ENCODE measurements at regions not wholly inside any gene's neighbourhood (a gene's known extent, or its start where the extent isn't known, plus 50 kb on each side); places are given as distances from the start of the nearest gene placed in this dataset.
"Not testable (repeated sequence)": the region's sequence is repeated elsewhere in the genome, so short reads cannot be mapped to it uniquely, and the experiment has no call there.

DNA sequence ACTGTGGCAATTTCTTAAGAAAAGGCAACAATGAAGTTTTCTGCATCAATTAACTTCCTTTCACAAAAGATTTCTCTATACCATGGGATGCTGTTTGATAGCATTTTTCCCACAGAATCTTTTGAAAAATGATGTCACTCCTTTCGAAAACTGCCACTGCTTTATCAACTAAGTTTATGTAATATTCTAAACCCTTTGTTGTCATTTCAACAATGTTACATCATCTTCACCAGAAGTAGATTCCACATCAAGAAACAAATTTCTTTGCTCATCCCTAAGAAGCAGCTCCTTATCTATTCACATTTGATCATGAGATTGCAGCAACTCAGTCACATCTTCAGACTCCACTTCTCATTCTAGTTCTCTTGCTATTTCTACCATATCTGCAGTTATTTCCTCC lies 116.1 kb upstream of the KCND3 start:
- no peak for DNase-seq

GRCh38 chr1:112110031-112110430 lies 120.6 kb upstream of the KCND3 start:
- no peak for DNase-seq

GRCh38 chr1:112111734-112112133 lies 122.3 kb upstream of the KCND3 start:
- DNase-seq = no peak

DNA sequence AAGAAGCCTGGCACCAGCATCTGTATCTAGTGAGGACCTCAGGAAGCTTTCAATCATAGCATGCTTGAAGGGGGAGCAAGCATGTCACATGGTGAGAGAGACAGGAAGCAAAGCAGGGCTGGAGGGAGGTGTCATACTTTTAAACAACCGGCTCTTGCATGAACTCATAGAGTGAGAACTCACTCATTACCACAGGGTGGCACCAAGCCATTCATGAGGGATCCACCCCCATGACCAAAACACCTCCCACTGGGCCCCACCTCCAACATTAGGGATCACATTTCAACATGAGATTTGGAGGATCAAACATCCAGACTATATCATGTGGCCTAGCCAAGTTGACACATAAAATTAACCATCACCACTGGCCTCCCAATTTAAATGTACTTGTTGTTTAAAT lies 125.1 kb upstream of the KCND3 start:
- no peak for DNase-seq

GRCh38 chr1:112126598-112126997 lies 137.1 kb upstream of the KCND3 start:
- DNase-seq = no peak

GRCh38 chr1:112127606-112128005 lies 138.1 kb upstream of the KCND3 start:
- not testable (repeated sequence) for DNase-seq

GRCh38 chr1:112133487-112133886 lies 144.0 kb upstream of the KCND3 start:
- DNase-seq = no peak

- no peak for DNase-seq
Measured at GRCh38 chr1:112140743-112141142, 151.3 kb upstream of the KCND3 start.

- DNase-seq = no peak
Measured at GRCh38 chr1:112141301-112141700, 151.8 kb upstream of the KCND3 start.

DNA sequence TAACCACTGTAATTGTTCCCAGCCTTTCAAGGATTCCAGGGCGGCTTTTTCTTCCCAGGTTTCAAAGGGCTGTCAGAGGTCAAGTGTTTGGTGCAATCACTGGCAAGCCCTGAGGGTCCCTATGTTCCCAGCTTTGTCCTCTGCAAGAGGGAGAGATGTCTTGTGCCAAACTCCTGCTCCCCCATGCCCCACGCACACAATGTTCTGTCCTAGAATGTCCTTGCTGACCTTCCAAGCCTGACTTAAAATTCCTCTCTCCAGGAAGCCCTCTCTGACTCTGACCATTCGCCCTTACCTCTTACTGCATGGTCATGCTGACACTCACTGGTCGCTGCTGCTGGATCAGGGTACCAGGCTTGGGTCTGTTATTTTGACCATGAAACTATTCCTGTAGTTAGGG lies 152.5 kb upstream of the KCND3 start:
- DNase-seq = no peak

- no peak for DNase-seq
Measured at GRCh38 chr1:112143871-112144441, 154.5 kb upstream of the KCND3 start.

- DNase-seq = no peak
Measured at GRCh38 chr1:112144733-112145426, 155.4 kb upstream of the KCND3 start.

- DNase-seq = no peak
Measured at GRCh38 chr1:112146201-112146715, 156.8 kb upstream of the KCND3 start.

- DNase-seq = not testable (repeated sequence)
Measured at GRCh38 chr1:112160214-112160613, 170.7 kb upstream of the KCND3 start.

- DNase-seq = no peak
Measured at GRCh38 chr1:112165375-112165774, 175.9 kb upstream of the KCND3 start.

DNA sequence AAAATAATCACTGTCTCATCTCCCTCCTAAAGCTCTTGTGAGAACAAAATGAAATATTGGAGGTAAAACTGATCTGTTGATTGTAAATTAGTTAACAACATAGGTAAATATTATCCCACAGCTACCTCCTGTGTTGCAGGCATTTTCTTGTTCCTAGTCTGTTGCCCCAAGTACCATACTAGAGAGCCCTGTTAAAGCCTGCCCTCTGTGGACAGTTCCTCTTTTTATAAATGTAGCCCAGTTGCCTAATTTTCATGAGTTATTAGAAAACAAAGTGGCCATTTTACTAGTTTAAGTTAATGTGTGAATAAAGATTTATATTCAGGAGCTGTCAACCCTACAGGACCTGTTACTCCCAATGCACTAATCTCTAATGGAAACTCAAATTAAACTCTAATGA lies 180.0 kb upstream of the KCND3 start:
- DNase-seq = no peak

DNA sequence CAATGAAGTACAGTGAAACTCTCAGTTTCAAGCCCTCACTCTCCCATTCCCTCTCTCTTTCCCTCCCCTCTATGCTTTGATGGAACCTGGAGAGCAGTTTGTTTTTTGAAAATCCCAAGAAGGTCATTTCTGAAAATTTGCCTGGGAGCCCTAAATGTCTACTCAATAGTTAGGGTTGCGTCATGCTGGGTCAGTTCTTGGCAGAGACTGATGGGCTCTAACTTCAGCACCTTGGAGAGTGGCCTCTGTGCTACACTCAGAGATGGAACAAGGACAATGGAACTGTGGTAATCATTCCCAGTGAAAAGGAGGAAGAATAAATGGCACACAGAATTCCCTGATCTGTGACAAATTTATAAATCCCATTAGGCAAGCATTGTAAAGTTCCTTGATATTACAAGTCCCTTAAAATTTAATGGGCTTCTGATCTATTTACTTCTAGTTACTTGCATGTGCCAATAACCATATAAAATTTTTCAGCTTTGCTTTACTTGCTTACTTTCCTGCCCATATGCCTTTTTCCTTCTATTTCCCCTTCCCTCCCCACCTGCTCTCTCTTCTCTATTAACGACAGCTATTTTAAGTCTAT lies 182.9 kb upstream of the KCND3 start:
- DNase-seq = no peak

DNA sequence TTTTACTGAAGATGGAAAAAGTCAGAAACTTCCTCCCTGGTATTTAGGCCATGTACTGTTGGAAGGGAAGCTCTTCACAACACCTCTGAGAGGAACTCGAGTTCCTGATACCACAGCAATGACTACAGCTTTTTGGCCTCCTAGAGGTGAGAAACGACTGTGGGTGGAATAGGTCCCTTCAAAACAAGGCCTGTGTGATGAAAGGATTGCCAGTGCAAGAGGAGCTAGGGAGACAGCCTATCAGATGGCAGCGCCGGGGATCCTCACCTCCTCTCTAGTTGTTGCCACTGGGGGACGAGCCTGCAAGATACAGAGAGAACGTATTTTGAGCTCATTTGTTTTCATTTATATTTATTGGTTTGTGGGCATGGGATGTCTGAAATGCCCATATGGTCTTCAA lies 187.8 kb upstream of the KCND3 start:
- DNase-seq = no peak

GRCh38 chr1:112188611-112189010 lies 199.1 kb upstream of the KCND3 start:
- DNase-seq = no peak

DNA sequence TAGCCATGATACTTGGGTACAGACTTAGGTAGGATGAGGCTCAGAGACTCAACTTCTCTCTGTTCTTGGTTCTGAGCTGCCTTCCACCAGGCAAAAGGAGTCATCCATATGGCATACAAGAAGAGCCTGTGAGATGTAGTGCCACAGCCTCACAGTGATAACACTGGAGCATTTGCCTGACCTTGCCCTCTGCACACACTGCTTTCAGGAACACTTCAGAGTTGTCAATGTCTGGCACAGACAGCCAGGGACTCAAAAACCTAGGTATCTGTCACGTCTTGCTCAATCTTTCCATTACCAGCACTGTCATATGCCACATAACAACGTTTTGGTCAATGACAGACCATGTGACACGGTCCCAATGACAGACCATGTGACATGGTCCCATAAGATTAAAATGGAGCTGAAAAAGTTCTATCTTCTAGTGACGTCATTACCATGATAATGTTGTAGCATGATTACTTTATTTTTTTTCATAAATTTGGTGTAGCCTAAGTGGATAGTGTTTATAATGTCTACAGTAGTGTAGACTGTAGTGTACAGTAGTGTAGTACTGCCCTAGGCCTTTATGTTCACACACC lies 199.9 kb upstream of the CTTNBP2NL start:
- DNase-seq = no peak

DNA sequence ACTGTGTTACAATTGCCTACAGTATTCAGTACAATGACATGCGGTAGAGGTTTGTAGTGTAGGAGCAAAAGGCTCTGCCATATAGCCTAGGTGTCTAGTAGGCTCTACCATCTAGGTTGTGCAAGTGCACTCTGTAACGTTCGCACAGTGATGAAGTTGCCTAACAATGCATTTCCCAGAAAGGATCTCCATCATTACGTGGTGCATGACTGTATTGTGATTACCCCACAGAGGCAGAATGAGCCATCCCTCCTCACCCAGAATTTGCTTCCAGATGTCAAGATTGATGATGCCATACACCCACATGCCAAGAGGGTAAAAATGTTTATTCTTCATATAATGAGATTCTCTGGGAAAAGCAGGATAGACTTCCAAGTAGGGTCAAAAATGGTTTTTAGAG lies 199.3 kb upstream of the CTTNBP2NL start:
- DNase-seq = no peak

DNA sequence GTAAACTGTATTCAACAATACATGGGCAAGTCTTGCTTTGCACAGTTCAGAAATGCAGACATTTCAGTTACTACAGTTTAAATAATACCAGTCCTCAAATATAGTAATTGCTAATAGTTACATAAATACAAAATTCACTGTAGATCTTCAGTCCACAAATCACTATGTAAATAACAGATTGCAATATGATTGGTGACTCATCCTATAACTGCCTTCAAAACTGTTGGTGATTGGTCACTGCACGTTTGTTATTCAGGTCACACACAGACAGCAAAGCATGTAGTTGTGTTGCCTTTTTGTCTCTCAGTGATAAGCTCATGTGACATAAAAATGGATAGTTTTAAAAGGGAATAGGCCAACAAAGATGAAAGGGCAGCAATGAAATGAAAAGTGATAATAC lies 186.5 kb upstream of the CTTNBP2NL start:
- DNase-seq = no peak

DNA sequence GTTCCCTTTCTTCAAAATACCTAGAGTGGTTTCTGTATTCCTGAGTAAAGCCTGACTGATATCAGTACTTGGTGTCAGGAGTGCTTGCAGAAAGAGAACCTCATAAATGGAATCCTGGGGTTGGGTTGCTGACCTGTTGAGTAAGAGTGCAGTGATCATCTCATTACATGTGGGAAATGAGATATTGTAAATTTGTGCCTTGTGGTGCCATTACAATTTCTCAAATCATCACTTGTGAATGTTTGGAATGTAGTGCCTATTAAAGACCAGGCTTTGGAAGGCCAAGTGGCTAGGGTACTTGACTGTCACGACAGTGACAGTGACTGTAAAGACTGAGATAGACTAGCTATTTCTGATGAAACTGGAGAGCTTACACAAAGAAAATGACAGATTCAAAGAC lies 176.7 kb upstream of the CTTNBP2NL start:
- DNase-seq = no peak

GRCh38 chr1:112230232-112230631 lies 165.8 kb upstream of the CTTNBP2NL start:
- no peak for DNase-seq
